DMS153 treated with DMSO at 0.1 percent for 48 hours (cell line): ENCODE measurements at regions not wholly inside any gene's neighbourhood (a gene's known extent, or its start where the extent isn't known, plus 50 kb on each side); places are given as distances from the start of the nearest gene placed in this dataset.
"Not testable (repeated sequence)": the region's sequence is repeated elsewhere in the genome, so short reads cannot be mapped to it uniquely, and the experiment has no call there.

ENCODE experiments used
- DNase-seq: peaks from one replicate; lab custom pipeline; 2025; ENCODE audit not compliant: unreplicated experiment; lab: John Stamatoyannopoulos, UW

DNA sequence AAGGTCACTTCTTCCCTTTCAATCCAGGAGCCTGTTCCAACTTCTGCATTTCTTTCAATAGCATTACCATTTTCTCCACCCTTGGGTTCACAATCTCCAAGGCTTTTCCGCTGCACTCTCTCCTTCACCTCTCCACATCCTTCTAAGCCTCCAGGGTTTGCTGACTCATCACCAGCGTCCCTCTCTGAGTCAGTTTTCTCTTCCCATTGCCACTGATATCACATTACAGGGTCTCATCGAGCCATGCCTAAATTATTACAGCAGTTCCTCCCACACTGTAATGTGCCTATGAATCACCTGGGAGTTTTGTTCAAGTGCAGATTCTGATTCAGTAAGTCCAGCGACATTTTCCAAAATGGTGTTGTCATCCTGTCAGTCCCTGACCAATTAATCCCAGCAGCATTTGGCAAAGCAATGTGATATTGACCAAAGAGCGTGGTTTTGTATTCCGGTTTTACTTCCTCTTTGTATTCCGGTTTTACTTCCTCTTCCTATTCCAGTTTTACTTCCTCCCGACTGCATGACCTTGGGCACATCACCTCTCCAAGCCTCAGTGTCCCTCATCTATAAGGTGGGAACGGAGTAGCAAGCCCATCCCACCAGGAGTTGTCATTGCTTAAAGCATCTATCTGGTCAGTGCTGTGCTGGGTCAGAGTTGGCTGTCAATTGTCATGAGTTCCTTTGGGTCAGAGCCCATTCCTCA lies 208.3 kb upstream of the NBPF12 start:
- DNase-seq, result not testable (repeated sequence)

GRCh38 chr1:146715054-146715453 lies 223.1 kb upstream of the NBPF12 start:
- DNase-seq, result not testable (repeated sequence)

- DNase-seq, result peak; percentile 59
These were observed 227.1 kb upstream of the NBPF12 start for GRCh38 chr1:146710838-146711521.

- not testable (repeated sequence) for DNase-seq
These were observed 228.8 kb upstream of the NBPF12 start for GRCh38 chr1:146709302-146709701.

GRCh38 chr1:146704162-146704724 lies 233.9 kb upstream of the NBPF12 start:
- not testable (repeated sequence) for DNase-seq

DNA sequence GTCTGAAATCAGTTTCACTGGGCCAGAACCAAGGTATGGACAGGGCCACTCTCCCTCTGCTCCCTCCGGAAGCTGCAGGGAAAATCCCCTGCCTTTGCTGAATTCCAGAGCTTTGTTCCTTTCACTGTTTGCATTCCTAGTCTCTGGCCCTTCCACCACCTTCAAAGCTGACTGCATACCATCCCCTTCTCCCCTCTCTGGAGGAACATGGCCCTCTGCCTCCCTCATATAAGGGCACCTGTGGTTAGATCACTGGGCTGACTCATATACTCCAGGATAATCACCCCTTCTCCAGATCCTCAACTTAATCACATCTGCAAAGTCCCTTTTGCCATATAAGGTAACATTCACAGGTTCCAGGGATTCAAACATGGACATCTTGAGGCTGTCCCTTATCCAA lies 236.8 kb upstream of the NBPF12 start:
- DNase-seq, result not testable (repeated sequence)

DNA sequence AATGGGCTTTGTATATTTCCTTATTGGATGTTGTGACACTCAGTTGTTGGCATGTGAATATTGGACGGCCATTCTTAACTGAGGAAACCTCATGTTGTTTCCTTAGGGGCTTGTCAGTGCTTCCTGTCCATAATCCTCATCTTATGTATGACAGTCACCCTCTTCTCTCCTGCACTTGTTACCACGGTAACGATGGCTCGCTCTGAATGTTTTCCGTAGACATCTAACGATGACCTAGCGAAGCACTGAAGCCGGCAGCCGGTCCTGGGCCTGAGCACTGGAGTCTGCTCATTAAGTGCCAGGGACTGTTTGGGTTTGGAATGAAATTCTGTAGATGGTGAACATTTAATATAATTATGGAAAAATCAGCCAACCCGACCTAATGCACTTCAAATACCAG lies 242.7 kb upstream of the NBPF12 start:
- not testable (repeated sequence) for DNase-seq

- not testable (repeated sequence) for DNase-seq
These were observed 246.3 kb upstream of the NBPF12 start for GRCh38 chr1:146691798-146692197.

DNA sequence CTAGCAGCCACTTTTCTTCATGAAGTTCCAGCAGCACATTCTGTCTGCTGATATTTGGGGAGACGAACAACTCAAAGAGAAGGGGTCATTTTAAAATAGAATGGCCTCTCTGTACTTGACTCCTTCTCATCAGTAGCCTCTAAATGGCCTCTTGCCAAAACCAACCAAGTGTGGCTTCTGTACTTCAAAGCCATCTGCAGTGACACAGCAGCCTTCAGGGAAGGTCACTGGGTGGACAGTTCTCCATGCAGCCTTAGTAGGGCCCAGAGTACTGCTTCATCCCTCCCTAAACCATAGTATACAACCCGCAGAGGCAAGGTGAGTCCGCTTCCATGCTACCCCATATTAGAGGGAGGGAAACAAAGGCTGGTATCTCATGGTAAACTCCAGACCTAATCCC lies 249.2 kb upstream of the NBPF12 start:
- not testable (repeated sequence) for DNase-seq

DNA sequence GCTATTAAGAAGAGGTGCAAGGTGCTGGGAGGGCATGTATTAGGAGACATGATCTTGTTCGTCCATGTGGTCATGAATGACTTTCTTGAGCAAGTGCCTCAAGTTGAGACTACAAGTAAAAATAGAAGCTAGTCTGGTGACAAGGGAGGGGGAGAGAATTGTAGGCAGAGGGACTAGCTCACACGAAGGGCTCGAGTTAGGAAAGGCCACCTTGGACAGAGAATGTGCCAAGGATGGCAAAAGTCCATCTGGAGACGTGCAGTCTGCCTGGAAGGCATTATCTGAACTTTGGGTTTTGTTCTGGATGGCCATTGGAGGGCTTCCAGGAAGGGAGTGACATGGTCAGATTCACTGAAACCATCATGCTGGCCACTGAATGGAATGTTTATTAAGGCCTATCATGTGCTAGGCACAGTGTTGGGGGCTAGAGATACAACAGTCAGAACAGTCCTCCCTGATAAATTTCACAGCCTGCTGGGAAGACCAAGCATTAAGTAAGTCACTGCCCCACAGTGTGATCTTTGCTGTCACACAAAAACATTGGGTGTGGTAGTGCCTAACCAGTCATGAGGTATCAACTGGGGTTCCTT lies 251.3 kb upstream of the NBPF12 start:
- not testable (repeated sequence) for DNase-seq

- not testable (repeated sequence) for DNase-seq
These were observed 255.0 kb upstream of the NBPF12 start for GRCh38 chr1:146683126-146683429.

GRCh38 chr1:146682227-146683125 lies 255.6 kb upstream of the NBPF12 start:
- DNase-seq, result not testable (repeated sequence)

- DNase-seq, result not testable (repeated sequence)
These were observed 264.3 kb upstream of the NBPF12 start for GRCh38 chr1:146673729-146674299.

GRCh38 chr1:146672608-146673007 lies 265.5 kb upstream of the NBPF12 start:
- not testable (repeated sequence) for DNase-seq

DNA sequence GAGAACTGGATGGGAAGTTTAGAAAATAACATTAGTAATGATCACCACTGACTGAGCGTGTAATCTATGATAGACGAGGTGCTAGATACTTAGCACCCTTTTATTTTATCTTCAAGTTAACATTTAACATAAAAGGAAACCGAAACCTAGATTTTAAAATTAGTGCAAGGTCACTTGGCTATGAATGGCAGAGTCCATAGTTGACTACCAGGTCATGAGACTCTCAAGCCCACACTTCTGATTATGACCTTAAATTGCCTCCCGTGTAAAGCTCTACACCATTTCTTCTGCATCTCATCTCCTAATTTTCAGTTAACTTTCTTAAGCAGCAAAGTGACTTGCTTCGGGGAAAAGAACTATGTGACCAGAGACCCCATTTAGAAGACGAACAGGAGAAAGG lies 266.5 kb upstream of the NBPF12 start:
- not testable (repeated sequence) for DNase-seq

- DNase-seq, result not testable (repeated sequence)
These were observed 267.1 kb upstream of the NBPF12 start for GRCh38 chr1:146670832-146671566.

DNA sequence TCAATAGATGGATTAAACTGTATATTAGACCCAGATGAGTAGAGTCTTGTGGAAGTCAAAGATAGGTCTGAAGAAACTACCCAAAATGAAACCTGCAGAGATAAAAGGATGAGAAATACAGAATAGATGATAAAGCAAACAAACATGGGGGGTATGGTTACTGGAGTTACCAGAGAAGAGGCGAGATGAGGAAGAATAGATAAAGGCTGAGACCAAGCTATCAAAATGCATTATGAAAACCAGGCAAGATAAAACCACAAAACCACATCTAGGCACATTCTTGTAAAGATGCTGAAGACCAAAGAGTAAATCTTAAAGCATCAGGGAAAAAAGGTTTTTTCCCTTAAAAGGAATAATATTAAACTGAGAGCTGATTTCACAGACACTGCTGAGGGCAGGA lies 271.8 kb upstream of the NBPF12 start:
- not testable (repeated sequence) for DNase-seq

- not testable (repeated sequence) for DNase-seq
These were observed 277.9 kb upstream of the NBPF12 start for GRCh38 chr1:146660242-146660641.

DNA sequence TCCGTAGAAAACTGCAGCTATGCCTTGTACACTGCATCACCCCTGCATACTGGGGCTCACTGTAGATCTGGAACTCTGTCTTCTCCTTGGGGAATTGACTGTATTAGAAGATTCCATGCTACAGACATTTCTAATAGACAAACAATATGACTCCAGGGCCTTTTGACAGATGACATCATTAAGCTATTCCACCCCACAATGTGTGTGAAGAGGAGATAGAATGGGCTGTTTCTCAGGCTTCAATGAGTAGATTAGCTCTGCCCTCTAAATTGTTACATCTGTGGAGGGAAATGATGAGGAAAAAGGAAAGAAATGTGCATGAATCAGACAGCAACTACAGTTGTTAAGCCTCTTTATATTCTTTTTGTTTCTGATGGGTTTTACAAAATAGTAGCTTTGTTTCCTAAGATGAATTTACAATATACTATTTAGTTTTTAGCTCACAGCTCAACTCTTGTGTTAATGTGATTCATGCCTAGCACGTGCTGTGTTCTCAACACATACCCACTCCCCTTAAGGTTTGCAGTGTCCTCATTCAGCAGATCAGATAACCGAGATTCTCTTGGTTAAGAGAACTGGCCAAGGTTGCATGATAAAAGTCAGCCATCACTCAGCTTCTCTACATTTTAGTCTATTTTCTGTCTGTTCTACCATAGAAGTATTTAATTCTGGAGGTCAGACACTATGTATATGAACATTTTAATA lies 281.6 kb upstream of the NBPF12 start:
- DNase-seq, result not testable (repeated sequence)
